GM21717 (cell line): ENCODE measurements at regions not wholly inside any gene's neighbourhood (a gene's known extent, or its start where the extent isn't known, plus 50 kb on each side); places are given as distances from the start of the nearest gene placed in this dataset.

ENCODE experiments used
- ATAC-seq: cut with Tn5 transposase; IDR thresholded peaks from one replicate; pipeline ENCODE4 v1.9.1; 2021; ENCODE audit warnings: mild to moderate bottlenecking, moderate library complexity; ENCODE audit not compliant: unreplicated experiment

DNA sequence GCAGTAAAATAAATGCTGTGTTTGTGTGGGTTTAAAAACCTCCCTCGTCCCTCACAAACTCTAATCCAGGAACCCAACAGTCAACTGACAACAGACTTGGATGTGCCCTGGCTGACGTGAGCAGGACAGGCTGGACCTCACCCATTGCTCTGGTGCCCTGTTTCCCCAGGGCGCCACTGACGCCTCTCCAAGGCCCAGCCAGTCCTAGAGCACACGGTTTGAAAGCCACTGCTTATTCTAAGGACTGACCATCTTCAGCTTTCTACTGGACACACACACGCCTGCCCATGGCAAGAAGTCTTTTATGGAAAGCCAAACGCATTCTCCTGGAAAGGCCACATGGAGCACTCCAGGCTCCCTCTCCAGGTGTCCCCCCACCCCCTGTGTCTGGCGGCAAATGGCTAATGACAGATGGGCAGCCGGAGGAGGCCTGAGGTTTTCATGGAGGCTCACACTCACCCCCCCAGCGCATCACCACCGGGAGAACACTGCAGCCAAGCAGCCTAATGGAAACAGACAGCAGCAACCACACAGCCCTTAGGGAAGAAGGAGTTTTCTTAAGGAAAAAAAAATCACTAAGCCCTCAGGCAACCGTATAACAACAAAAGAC lies 319.2 kb downstream of the SOX9 start:
- ATAC-seq = no peak

DNA sequence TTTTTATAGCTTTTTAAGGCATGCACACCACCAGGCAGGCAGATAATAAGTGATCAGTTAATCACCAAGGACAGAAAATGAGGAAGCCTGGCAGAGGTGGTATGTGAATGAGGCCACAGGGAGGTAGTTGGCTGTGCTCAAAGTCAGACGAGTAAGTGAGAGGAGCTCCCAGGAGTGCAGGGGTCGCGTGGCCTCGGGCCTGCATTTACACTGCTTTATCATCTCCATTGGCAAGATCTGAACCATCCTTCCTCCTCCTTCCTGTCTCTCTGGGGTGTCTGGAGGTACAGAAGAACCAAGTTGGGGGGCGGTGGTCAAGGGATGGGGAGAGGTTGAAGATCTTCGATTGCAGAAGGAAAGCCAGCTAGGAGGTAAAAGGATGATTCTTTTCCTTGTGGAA lies 320.1 kb downstream of the SOX9 start:
- ATAC-seq = no peak

DNA sequence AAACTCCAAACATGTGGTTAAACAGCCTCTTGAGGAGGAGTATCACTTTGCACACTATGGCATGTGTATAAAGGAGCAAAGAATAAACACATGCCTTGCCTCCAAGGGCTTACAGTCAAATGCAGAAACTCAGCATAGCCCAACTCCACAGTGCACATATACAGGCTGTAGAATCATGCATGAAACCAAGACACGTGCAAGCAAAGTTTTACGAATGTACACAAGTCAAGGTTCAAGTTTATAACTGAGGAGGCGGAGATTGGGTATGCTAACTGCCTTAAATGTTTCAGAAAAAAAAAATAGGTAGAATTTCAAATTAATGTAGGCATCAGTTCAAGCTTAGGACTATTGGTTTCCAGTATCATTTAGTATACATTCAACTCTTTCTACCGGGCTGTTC lies 321.1 kb downstream of the SOX9 start:
- ATAC-seq = no peak

DNA sequence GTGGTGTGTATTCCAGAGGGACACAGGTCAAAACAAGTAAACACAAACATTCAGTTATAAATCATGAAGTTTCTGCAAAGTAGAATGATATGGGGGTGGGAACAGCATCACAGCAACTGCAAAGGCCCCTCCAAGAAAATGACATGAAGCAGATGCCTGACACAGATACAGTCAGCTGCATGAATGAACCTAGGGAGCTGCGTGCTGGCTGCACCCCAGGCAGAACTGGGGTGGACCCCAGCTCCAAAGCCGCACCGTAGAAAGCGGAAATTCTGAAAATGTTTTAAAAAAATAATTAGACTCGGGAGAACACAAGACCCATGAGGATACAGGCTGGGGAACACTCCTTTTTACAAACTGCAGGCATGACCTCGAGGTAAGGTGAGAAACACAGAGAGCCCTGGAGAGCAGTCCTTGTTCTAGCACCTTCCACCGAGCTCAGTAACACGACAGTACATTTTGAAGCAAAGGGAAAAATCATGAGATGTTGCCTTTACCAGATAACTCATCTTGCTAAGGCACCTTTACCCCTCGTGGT lies 323.8 kb downstream of the SOX9 start:
- ATAC-seq = no peak

DNA sequence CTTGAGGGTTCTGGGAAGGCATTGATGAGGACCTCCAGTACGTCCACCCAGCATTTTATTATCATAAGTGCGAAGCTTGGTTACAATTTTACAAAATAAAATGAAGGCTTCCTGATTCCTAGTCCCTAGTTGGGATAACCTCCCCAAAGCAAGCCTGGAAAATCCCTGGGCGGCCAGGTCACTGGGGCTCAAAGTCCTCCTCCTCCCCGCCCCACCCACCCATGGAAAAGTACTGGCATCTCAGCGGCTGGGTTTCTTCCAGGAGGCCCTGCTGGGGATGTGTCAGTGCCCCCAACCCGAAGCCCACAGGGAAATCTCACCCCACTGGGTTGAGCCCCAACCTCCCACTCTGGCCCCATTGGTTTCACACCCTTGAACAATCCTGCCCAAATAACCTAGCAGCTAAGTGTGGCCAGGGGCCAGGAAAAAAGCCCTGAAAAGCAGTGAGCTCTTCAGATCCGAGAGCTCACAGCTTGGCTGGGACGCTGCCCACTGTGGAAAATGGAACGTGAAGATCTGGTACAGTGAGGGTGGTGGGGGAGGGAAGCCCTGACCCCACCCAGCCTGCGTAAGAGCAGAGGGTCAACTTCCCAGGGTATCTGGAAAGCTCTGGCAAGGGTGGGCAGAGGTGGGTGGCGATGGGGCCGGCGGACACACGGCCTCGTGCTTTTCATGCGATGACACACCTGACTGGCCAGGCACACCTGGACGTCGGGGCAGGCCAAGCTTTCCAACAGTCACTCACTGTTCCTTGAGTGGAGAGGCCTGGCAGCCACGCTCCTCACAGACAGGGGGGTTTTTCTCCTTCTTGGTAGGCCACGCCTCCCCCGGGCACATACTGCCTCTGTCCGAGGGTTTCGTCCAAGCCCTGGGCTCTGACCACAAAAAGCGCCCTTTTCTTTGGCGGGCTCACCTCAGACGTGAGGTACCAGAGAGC lies 324.5 kb downstream of the SOX9 start:
- ATAC-seq = no peak

DNA sequence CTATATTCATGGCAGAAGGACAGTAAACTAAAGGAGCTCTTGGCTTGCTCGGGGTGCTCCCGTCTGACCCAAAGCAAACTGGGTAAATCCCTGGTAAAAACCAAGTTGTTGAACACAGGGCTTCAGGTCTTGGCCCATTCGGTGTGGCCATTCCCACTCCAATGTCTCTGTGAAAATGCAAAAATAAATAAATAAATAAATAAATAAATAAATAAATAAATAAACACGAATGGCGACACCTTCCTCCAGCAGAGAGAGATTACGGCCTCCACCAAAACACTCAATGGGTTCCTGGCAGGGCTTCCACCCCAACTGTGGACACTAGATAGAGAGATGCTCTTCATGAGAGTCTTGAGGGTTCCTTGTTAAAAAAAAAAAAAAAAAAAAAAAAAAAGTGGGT lies 325.3 kb downstream of the SOX9 start:
- no peak for ATAC-seq

DNA sequence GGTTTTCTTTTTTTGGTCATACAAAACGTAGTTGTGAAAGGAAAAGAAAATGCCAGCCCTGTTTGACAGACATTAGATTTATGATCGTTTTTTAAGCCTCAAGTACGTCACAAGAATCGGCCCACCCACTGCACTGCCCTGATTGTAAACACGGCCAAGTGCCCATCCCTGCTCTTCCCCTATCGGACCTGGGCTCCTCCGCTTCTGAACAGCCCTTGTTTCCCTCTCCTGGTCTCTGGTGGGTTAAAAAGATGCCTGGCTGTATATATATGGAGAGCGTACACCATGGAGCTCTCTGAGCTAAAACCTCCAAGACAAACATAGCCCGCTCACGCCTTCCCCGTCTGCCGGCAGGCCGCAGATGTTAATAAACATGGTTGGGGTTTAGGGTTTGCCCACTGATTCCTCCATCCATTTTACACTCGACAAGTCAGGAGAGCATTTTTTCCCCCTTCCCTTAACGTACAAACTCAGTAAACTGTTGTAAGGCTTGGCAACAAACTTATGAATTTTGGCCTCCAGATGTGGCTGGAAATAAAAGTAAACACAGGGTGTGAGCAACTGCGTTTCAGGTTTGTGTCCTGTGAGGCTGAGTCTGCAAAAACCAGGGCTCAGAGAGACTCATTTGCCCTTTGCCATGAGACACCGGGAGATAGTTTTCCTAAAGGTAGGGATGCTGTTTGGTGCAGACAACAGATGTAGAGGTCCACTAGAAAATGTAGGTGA lies 325.9 kb downstream of the SOX9 start:
- ATAC-seq = no peak

DNA sequence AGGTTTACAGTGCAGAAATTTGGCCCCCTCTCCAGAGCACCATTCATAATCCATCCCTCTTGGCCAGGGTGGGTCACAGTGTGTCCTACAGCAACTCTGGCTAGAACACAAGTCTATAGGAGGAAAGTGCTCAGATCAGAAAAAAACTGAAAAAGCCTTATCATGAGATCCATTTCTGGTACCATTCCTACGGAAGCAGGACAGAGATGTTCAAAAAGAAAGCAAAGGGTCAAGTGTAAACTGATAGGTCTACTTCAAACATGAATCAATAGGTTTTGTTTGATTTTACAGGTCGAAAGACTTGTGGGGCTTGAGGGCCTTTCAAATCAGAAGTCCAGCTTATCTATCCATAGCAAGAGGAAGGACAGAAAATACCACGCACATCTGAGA lies 326.4 kb downstream of the SOX9 start:
- ATAC-seq = no peak

DNA sequence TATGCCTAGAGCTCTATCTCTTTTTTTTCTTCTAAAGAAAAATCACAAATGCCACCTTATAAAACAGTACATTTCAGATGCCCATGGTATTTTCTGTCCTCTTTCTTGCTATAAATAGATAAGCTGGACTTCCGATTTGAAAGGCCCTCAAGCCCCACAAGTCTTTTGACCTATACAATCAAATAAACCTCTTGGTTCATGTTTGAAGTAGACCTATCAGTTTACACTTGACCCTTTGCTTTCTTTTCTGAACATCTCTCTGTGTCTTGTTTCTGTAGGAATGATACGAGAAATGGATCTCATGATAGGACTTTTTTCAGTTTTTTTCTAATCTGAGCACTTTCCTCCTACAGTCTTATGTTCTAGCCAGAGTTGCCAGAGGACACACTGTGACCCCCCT lies 327.2 kb downstream of the SOX9 start:
- no peak for ATAC-seq

DNA sequence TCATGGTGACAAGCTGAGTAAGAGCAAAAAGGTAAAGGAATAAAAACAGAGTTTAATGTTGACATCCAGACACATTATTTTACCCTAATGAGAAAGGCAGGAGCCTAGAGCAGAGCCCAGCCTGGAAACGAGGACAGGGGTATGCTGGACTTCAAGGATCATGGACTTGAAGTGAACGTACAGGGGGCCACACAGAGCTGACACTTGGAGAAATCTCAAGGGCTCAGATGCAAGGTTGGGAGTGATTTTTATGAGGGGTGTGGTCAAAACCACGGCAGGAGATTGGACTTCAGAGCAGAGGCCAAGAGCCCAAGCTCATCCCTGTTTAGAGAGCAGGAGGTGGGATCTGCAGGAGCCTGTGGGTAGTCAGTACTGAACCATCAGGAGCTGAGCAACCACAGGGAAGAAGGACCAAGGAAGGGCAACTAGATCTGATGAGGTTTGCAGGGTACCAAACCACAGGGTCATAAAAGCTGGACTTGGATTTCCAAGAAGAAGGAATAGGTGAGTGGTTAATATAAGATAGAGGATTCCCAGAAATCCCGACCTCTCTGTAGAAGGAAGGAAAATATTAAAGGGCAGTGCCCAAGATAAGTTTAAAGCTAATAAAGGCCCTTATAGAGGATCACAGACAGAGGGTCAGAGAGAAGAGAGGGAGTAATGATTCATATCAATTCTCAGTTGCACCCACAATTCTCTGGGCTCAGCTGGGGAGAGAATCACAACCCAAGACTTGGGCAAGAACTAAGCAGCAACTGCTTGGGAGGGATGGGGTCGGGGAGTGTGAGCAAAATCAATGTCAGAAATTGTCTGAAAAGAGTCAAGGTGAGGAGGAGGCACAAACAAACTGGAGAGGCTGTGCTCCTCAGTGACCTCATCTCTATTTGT lies 331.7 kb downstream of the SOX9 start:
- ATAC-seq = no peak

DNA sequence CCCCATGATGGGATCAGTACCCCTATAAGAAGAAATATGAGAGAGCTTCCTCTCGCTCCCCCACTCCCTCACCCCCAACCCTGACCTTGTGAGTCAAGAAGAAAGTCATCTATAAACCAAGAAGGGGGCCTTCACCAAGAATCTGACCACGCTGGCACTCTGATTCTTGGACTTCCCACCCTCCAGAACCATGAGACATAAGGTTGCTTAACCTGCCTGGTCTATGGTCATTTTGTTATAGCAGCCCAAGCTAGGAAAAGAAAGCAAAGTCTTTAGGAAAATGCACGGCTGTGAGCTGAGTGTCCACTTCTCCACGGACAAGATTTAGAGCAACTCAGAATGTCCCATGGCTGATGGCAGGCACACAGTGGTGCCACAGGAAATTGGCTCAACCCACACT lies 333.5 kb downstream of the SOX9 start:
- ATAC-seq = no peak

DNA sequence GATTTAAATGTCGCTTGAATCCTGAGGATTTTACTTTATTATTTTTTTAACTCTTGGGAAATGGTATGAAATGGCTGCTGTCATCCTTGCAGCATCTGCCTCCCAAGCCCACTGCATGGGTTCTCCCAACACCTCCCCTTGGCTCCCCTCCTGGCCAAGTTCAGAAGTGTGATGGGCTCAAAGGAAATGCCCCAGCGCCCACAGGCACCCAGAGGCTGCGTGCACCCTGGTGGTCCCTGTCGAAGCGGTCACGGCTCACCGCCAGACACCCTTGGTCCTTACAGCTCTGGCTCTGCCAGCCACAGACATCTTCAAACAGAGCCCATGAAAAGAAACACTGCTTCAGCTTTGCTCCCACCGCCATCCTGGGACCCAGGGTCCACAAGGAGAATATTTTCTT lies 334.7 kb downstream of the SOX9 start:
- no peak for ATAC-seq

DNA sequence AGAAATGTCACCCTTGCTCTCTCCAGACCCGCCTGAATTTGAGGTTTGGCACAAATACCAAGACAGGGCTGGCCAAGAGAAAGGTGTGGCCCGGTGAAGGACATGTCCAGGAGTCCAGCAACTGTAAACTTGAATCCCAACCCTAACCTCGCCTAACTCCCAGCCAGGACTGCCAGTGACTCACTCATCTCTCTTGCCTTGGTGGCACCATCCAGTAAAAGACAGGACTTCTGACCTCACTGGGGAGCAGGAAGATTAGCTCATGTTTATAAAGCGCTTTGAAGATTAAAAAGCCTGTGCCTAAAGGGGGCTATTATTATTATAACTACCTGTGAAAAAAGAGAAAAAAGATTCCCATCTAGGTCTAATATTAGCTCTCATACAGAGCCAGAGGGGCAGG lies 335.3 kb downstream of the SOX9 start:
- ATAC-seq = no peak

DNA sequence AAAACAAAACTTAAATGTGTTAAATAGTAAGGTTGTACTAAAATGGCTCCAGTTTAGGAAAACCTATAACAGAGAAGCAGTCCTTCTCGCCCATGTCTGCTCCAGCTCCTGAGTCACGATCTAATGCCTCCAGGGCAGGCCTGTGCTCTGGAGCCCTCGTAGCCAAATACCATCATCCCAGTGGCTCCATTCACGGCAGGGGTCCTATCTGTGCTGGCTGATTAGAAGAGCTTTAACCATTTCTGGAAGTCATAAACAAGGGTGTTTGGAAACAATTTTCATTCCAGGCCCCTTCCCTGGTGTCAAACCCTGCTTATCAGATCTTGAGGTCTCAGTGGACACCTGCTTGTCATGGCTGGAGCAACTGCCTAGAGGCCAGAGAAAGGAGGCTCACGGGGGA lies 336.9 kb downstream of the SOX9 start:
- no peak for ATAC-seq

DNA sequence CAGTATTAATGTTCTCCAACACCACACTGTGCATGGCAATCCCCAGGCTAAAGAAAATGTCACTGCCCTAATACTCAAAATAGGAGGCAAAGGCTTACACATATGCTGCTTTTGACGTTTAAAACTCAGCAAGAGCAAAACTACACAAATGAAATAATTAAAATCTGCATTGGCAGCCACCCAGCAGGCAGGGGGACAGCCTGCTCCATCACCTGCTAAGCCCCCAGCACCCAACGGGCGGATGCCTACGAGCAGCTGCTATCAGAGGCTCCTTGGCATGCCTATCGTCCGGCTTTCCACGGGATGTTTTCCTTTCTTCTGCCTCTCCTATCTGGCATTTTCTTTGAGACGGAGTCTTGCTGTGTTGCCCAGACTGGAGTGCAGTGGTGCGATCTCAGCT lies 337.5 kb downstream of the SOX9 start:
- ATAC-seq = no peak

DNA sequence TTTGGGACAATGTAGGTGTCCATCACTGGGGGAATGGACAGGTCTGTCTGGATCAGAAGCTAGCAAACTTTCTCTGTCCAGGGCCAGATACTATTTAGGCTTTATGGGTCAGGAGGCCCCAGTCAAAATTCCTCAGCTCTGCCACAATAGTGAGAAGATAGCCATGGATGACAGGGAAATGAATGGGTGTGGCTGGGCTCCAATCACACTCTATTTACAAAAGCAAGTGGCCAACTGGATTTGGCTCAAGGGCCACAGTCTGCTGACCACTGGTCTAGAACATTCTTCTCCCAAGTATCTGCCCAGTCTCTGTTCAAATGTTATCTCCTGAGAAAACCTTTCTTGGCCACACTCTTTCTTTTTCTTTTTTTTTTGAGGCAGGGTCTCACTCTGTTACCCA lies 339.9 kb downstream of the SOX9 start:
- no peak for ATAC-seq

DNA sequence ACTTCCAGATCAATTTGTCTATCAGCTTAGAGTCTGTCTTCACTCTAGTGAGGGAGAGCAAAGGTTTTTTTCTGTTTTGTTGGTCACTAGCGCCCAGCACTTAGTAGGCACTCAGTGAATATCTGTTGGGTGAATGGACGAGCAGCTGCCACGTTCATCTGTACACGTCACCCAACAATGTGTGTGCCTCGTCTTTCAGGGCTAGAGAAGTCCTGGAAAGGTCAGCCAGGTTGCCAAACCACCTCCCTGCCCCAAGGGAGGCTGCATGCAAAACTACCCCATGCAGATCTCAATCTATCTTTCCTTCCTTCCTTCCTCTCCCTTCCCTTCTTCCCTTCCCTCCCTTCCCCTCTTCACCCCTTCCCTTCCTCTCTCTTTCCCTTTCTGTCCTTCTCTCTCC lies 340.9 kb downstream of the SOX9 start:
- ATAC-seq = no peak

DNA sequence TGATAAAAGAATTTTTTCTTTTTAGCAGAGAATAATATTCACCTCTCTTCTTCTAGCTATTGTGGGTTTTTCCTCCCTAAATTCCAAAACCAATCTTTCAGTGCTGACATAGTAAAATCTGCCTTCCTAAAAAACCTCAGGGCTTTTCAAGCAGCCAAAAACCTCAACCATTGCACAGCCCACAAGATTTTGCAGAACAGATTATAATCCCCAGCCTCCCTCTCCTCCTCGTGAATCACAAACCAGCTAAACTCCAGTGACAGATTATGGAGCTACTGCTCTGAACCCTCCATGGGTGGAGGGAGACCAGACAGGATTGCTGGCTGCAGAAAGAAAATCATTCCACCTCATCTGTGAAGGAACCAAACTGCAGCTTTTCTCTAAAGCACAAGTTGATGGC lies 341.6 kb downstream of the SOX9 start:
- ATAC-seq = no peak

DNA sequence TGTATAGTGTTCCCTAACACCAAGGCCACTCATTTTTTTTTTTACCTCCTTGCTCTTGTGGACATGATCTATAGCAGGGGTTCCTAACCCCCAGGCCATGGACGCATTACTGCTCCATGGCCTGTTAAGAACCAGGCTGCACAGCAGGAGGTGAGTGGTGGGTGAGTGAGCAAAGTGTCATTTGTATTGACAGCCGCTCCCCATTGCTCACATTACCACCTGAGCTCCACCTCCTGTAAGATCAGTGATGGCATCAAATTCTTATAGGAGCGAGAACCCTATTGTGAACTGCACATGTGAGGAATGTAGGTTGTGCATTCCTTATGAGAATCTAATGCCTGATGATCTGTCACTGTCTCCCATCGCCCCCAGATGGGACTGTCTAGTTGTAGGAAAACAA lies 342.0 kb downstream of the SOX9 start:
- no peak for ATAC-seq

DNA sequence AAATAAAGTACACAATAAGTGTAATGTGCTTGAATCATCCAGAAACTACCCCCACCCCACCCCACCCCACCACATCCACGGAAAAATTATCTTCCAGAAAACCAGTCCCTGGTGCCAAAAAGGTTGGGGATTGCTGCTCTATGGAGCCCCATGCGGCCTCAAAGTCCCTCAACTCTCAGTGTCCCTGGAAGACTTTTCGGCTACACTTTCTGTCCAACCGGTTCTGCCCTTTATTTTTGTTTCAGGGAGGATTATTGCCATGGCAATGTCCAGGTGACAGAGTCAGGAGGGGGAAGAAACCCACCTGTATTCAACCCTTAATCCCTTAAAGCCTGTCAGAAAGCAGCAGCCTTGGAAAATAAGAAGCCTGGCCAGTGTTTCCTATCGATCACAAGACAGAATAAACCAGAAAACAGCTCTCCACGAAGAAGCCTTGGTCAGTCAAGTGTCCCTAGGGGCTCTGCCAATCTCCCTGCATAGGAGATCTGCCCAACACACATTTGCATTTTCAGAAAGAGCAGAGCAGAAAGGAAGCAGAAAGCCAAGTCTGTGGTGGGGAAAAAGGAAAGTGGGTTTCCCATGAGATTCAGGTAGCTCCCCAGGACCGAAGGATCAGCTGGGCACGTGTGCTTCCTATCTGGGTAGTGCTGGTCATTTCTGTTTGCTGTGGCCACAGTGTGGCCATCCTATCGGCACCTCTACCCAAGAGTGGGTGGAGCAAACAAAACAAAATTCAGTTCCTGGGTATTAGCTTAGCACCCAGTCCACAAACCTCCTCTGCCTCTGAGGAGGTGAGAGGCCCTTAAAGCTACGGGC lies 342.7 kb downstream of the SOX9 start:
- no peak for ATAC-seq
